H1 (cell line): ENCODE measurements at regions not wholly inside any gene's neighbourhood (a gene's known extent, or its start where the extent isn't known, plus 50 kb on each side); places are given as distances from the start of the nearest gene placed in this dataset.

ENCODE experiments used
- JUND ChIP-seq: IDR thresholded peaks from 2 replicates; pipeline ENCODE4 v1.6.1; 2011; ENCODE audit warnings: mild to moderate bottlenecking, improper control_type of control experiment, low read length

- no peak for TF ChIP-seq JUND
Observed at GRCh38 chr14:55798406-55798805, 218.4 kb downstream of the KTN1 start (continued).
